Breast epithelium (tissue), 3 donors: ENCODE measurements at regions not wholly inside any gene's neighbourhood (a gene's known extent, or its start where the extent isn't known, plus 50 kb on each side); places are given as distances from the start of the nearest gene placed in this dataset.

Source experiments
- CTCF ChIP-seq, 3 donors: fragments of 450-650 bp; IDR thresholded peaks; one replicate each; pipeline ENCODE4 v1.5.1; 2016 to 2017; ENCODE audit warnings: antibody characterized with exemption in 3 of 3, mild to moderate bottlenecking in 3 of 3, moderate library complexity in 3 of 3
- POLR2AphosphoS5 ChIP-seq, 3 donors: sonication (generic); formaldehyde crosslinking; IDR thresholded peaks; one replicate each; pipeline ENCODE4 v1.6.1; 2017; ENCODE audit warnings: antibody characterized with exemption in 3 of 3

DNA sequence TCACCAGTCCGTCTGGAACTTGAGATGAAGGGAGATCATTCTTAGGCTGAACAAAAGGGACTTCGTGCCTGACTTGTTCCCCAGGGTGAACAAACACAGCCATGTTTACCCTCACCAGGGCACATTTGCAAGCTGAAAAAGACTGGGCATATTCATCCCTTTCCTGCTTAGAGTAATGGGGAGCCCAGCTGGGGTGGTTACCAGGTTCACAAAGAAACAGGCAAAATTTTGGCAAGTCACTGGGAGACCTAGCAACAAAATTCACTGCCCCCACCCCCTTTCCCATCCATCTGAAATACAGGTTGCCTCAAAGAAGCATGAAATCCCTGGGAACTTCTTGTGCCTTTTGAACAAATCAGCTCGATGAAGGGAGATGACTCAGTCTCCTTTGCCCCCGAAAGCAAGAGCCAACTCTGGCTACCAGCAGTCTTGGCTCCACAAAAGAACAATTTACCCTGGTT, 775.0 kb downstream of the SQOR start:
- TF ChIP-seq CTCF (IDR thresholded peaks at IDR 0.05) (no peak), POLR2AphosphoS5 (IDR thresholded peaks at IDR 0.05) (no peak)
